GM19455 (cell line): ENCODE measurements at regions not wholly inside any gene's neighbourhood (a gene's known extent, or its start where the extent isn't known, plus 50 kb on each side); places are given as distances from the start of the nearest gene placed in this dataset.
"Not testable (repeated sequence)": the region's sequence is repeated elsewhere in the genome, so short reads cannot be mapped to it uniquely, and the experiment has no call there.

Experiments used
- ATAC-seq: cut with Tn5 transposase; IDR thresholded peaks from one replicate; pipeline ENCODE4 v1.9.1; 2021; ENCODE audit not compliant: unreplicated experiment

DNA sequence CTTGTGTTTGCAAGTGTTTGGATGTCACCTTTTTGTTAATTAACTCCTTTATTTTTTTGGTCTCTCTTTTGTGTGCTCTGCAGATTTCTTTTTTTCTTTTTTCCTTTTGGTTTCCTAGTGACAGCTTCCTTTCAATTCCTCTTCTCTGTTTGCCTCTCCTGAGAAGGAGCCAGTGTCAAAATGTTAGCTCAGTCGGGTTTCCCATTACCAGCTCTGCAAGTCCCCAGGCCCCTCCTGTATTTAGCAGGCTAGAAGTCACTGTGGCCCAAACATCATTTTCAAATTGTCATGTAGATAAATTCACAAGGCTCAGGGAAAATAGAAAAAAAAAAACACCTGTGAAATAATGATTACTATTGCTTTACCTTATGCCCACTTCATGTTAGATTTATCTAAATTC lies 1621.6 kb downstream of the CDH8 start:
- no peak for ATAC-seq

DNA sequence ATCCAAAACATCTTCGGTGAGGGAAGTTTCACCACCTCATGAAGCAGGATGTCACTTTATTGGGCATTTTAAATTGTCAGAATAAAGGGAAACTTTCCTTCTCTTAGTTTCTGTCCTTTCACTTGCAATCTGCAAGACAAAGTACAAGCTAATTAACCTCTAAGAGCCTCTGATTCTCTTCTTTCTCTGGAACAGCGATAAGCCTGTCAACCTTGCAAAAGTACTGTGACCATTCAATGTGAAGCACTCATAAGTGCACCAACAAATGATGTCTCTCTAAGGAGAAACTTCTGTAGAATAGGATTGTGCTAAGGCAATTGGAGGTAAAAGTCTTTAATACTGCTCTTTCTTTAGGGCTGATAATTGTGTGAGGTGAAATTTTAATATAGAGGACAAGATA lies 1622.3 kb downstream of the CDH8 start:
- no peak for ATAC-seq

DNA sequence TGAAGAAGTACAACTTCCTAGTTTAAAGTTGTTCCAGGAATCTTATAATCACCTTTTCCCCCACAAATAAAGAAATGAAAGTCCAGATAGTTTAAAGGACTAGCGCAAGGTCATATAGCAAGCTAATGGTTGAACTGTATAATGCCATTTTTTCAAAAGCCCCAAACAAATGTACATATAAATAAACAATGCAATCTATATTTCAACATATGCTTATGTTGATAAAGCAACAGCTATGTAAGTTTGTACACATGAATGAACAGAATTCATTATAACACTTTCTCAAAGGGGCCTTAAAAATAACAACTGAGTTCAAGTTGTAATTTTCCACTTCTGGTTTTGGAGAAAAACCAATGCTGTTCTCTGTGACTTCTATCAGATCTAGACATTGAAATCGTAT lies 1628.6 kb downstream of the CDH8 start:
- ATAC-seq = no peak

DNA sequence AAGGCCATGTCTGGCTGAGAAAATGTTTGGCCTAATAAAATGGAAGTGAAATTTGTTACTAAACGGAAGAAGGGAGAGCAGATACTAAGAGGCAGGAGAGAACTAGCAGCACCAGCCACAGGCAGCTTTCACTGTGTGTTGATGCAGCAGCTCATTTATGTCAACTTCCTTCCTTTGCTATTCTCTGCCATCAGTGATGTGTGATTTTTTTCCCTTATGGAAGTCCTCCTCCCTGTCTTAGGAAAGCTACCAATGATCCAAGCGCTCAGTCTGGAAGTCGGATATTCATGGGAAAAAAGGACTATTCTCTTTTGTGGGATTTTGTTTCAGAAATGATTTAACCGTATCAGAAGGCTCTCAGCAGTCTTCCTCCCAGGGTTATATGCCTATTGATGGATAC lies 1629.2 kb downstream of the CDH8 start:
- no peak for ATAC-seq

DNA sequence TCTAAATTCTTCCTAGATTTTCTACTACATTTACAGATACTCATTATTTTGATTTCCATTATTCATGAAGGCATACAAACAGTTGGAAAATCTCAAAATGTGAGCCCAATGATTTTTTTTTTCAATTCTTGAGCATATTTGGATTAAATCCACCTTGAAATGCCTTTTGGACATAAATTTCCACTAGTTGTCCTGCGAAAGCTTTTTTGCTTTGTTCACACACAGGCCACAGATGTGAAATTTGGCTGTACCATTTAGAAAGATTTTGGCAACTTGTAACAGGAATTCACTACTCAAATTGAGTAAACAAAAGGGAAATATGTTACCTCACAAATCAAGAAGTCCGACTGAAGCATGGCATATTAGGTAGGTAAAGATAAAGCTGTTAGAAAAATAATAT lies 1631.0 kb downstream of the CDH8 start:
- ATAC-seq = no peak

DNA sequence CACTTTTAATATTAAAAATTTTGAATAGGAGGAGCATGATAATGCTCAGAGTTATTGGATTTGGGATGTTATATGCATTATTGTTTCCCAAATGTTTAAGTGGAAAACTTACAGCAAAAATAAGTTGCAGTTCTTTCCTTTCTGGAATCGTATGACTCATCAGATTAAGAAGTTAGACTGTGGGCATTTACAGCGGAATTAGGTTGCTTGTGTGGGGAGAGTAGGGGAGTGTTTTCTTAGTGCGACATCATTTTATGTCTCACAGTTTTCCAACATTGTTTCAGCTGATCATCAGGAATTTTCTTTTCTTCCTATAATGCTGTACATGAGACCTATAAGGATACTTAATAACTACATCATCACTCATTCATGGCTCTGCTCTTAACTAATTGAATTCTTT lies 1631.8 kb downstream of the CDH8 start:
- no peak for ATAC-seq

DNA sequence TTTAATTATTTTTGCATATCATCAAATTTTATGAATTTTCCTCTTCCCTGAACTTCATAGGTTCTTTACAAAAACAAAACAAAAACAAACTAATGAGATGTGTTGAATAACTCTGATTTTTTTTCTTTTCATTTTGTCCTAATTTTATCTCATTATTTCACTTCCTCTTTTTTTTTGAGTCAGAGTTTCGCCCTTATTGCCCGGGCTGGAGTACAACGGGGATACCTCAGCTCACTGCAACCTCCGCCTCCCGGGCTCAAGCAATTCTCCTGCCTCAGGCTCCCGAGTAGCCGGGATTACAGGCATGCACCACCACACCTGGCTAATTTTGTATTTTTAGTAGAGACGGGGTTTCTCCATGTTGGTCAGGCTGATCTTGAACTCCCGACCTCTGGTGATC lies 1633.3 kb downstream of the CDH8 start:
- not testable (repeated sequence) for ATAC-seq

DNA sequence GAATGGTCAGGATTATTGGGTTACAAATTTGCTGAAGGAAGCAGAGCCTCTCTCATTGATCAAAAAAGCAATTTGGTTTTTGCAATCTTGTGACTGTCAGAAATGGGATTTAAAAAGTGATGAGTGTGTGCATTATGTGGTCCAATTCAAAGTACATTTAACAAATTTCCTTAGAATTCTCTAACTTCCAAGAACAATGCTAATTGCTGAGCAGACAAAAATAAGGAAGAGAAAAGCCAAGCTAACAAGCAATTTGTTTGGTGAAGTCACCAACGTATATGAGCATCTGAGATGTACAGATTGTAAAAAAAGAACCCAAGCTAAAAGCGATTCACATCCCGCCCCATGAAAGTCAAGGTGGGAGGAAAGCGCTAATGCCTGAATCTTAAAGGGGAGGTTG lies 1643.9 kb downstream of the CDH8 start:
- ATAC-seq = no peak

DNA sequence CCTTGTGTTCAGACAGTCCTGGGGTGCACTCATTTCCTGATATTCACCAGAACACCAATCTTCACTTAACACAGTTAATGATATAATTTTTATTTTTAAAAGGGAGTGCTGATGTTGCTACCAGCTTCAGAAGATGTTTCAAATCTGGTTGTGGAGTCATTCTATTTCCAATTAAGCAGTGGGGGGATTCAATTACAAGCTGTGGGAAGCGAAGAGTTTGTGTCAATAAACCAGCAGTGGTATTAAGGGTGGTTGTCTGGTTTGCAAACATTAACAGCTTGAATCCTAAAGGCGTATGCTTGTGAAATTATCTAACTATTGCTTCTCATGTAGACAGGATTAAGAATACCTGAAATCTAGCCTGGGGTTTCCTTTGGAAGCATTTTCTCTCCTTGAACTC lies 1637.5 kb upstream of the GOT2 start:
- ATAC-seq = no peak

DNA sequence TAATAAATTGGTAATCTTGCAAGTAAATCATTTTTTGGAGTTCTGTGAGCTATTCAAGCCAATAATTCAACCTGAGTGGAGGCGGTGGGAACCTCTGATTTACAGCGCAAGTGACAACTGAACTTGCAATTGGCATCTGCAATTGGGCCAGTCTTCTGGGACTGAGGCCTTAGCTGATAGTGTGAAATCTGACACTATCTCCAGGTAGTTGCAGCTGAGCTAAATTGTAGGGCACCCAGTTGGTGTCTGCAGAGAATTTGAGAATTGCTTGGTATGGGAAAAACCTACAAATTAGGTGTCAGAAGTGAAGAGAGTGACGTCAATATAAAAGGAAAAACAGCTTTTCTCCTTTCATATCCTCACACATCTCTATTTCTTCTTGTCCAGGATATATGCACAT lies 1633.6 kb upstream of the GOT2 start:
- no peak for ATAC-seq

DNA sequence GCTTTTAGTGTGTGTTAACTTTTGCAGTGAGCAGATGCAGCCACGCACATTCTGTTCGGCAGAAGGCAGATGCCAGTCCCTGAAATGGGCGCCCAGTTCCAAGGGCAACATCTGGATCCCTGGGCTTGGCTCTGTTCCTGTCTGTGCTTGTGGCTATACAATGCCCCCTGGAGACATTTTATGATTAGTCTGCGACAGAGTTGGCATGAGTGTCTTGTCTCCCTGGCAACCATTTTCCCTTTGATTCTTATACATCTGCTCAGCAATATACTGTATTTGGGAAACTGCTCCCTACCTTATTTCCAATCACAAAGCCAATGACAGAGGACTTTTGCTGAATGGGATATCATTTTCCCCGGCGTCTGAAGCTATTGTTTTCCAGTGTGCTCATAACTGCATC lies 1629.5 kb upstream of the GOT2 start:
- no peak for ATAC-seq

DNA sequence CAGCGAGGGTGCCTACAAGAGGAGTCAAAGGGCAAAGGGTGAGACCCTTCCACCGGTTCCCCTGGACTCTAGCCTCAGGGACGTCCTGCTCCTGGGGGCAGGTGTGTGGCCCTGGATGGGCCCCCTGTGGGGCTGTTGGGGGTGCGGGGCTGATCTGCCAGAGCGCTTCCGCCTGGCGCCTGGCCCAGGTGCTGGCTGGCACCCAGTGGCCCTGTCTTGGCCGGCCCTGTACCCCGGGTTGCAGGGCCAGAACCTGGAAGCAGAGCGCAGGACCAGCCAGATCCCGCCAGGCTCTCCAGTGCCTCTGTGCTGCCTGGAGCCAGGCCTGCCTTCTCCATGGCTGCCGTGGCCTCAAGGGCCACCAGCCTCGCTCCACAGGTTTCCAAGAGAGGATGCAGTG lies 1625.8 kb upstream of the GOT2 start:
- not testable (repeated sequence) for ATAC-seq

DNA sequence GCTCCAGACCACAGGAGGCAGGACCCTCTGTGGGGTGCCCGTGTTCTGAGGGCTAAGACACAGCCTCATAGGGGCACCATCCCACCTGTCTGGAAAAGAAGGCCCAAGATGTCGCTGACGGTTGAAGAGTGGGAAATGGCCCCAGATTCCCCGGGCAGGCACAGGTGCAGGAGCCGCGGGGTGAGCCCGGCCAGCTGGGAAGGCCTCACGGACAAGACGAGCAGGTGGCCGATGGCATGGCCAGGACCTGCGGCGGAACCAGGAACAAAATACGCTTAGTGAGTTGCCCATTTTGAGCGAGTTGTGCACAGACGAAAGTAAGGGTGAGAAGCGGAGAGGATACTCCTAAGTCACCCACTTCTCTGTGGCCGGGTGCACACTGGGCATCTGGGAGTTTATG lies 1625.3 kb upstream of the GOT2 start:
- not testable (repeated sequence) for ATAC-seq

DNA sequence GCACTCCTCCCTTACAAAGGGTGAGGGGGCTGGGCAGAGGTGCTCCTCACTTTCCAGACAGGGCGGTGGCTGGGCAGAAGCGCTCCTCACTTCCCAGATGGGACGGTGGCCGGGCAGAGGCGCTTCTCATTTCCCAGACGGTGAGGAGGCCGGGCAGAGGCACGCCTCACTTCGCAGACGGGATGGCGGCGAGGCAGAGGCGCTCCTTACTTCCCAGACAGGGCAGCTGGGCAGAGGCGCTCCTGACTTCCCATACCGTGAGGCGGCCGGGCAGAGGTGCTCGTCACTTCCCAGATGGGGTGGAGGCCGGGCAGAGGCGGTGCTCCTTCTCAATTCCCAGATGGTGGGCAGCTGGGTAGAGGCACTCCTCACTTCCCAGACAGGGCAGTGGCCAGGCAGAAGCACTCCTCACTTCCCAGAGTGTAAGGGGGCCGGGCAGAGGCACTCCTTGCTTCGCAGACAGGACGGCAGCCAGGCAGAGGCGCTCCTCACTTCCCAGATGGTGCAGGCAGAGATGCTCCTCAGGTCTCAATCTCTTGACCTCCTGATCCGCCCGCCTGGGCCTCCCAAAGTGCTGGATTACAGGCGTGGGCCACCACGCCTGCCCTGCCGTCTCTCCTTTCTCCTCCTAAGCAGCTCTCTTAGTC lies 1623.9 kb upstream of the GOT2 start:
- ATAC-seq = not testable (repeated sequence)

DNA sequence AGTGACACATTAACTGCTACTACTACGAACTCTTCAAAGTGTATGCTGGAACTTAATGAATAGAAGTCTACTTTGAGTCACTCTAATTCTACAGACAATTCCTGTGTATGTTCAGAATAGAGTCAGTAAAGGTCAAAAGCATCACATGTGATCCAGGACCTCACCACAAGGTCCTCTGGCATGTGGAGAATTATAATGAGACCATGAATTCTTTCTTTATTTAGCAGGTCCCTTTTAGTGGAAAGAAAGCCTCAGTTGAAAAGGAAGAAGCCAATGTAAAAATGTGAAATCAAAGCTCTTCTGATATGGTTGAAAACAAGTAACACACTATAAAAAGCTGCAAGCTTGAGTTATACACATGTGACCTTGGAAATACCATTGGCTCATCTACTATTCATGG lies 1612.1 kb upstream of the GOT2 start:
- ATAC-seq = no peak

DNA sequence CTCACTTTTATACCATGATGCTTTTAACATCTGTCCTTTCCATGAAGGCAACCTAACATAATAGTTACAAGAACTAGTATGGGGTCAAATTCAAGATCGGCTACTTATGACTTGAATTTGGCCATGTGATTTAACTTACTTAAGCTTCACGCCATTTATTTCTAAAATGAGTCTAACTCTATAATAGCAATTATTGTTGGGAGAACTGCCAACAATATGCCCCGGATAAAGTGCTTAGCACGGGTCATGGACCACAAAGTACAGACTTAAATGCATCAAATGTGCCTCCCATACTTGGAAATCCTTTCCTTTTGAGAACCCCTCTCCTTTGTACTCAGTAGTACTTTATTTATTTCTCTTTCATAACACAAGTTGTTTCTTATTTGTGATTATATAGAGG lies 1603.6 kb upstream of the GOT2 start:
- ATAC-seq = no peak

DNA sequence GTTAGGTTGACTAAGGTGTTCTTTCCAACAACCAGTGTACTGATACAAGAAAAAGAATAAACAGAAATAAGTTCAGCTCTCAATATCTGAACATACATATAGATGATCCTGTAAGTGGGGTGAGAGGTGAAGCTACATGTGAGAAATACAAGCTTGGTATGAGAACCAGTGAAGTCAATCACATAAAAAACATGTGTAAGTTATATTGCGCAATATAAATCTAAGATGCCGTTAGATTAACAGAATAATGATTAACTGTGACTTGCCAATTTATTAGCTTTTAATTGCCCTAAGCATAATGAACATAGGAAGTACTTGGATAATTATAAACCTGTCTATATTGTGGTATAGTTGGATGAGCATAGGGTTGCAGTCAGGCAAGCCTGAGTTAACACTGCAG lies 1597.1 kb upstream of the GOT2 start:
- no peak for ATAC-seq

DNA sequence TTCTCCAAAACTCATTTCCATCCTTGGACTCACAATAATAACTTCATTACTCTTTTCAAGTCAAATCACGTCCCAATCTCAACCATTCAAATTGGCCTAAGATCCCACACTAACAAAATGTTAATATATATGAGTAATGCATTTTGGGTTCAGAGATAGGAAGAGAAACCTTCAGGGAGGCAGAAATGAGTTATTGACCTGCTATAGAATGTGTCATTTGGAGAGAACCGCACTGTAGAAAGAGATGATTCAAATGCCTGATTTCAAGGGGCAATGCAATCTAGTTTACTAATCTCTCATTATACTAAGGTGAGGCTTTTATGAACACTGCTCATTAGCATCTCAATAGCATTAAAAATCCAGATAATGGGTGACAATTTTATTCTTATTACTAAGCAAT lies 1595.0 kb upstream of the GOT2 start:
- ATAC-seq = no peak

DNA sequence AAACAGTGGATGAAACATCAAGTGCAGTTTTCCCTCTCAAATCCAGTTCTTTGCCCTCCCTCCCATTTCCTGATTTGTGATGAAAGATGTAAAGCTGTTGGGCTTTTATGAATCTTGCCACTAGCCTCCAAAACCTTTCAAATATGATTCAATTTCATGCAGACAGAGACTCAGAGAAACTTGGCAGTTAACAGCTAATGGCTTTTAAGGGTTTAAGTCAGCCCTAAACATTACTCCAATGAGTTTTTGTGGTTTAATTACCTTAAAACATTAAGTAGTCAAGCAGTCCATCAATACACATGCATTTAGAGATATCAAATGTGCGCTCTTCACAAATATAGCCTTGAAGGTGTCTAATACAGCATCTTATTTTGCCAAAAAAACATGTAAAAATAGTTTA lies 1594.0 kb upstream of the GOT2 start:
- ATAC-seq = no peak

DNA sequence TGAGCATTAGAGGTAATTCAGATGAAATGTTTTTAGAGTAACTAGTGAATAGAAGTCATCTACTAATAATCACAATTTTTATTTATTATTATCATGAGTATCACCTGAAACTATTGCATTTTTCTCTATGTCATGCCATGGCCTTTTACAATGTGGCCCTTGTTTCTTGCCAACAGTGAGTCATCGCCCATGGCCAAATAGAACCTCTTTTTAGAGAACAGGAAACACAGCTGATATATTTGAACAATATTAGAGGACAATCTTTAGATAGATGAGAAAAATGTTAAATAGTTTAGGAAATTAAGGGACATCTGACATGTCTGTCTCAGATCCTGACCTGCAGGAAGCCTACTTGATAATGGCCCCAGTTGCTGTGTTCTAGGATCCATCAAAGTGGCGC lies 1584.4 kb upstream of the GOT2 start:
- no peak for ATAC-seq

DNA sequence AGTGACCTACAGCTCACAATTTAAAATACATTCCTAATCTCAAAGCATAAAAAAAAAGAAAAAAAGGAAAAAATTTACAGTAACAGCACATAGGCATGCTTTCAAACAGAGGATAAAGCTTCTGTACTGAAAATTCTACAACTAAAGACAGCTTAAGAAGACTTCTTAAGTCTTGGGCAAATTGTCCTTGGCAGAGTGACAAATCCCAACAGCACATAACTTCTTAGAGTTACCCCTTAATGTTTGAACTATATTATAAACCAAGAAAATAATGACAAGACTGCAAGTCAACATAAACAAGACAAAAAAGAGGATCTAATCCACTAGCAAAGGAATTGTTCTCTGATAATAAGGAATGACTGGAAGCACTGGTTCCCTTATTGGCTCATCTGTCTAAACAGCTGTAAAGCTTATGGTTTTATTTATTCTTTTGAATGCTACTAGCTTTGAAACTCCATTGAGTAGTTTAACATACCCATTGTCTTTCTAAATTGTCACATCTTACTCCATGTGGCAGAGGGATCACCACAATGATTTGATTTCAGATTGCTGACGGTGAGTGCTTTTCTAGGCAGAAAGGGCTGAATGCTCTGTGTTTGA lies 1576.8 kb upstream of the GOT2 start:
- ATAC-seq = no peak

DNA sequence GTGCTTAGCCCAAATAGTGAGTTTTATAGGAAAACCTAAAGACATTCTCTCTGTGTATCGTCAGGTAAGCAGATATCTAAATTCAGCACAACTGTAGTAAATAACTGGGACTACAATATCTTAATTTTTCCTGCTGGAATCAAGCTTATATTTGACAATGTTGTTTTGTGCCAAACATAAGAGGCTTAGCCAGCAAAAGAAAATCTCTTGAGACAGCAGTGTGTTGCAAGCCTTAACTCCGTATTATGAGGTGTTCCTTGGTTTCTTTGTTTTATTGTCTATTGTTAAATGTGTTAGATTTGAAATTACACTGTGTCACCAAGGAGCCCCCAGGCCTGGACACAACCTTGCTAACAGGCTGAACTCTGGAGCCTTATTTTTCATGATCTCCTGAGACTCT lies 1570.6 kb upstream of the GOT2 start:
- ATAC-seq = no peak

DNA sequence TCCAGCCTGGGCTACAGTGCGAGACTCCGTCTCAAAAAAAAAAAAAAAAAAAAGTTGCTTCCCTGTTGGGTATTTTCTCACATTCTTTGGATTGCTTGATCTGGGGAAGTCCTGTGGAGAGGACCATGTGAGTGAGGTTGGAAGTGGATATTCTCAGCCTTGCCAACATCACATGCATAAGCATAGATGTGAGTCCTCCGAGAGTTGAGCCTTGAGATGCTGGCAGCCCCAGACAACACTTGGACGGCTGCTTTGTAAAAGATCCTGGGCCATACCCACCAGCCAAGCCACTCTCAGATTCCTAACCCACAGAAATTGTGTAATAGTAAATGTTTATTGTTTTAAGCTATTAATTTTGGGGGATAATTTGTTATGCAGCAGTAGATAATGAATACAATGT lies 1570.0 kb upstream of the GOT2 start:
- no peak for ATAC-seq
